K562 (cell line): ENCODE measurements at regions not wholly inside any gene's neighbourhood (a gene's known extent, or its start where the extent isn't known, plus 50 kb on each side); places are given as distances from the start of the nearest gene placed in this dataset.

ENCODE experiments used
- ATAC-seq: fragments of 200-7000 bp; cut with Tn5 transposase; 3 replicates; pipeline ENCODE4 v1.9.1; 2020; ENCODE audit warnings: moderate library complexity
- BruUV-seq: library from RNA; stranded (reverse); fragments of 400-500 nt; replicated peaks from 2 replicates; lab custom pipeline; 2021; lab: Mats Ljungman, UMichigan
- CTCF ChIA-PET: fragments of 300-600 bp; formaldehyde crosslinking; extraction: SDS; loops from one replicate; lab custom pipeline; 2021; ENCODE audit warnings: low intra/inter-chr PET ratio; lab: Yijun Ruan, JAX
- POLR2A ChIA-PET: fragments of 300-600, 350-650 bp; sonication (Branson Sonifier 250); formaldehyde crosslinking; extraction: SDS; loops from one replicate; lab custom pipeline; 2021; ENCODE audit warnings: antibody characterized with exemption, inconsistent platforms; lab: Yijun Ruan, JAX
- DNase-seq, 4 experiments: peaks; one replicate each; pipeline versions ENCODE4 v3.0.0 to v3.0.0-alpha.2; 2011 to 2018; ENCODE audit warnings: low spot score in 3 of 4, mixed read lengths in 3 of 4; ENCODE audit errors: extremely low read depth in 1 of 4
- FAIRE-seq: peaks from 2 replicates; lab custom pipeline; 2011; peaks lifted over from hg19 to GRCh38; lab: Jason Lieb, UNC
- H2AFZ ChIP-seq: 2 replicates; pipeline ENCODE4 v1.6.0; 2011; ENCODE audit warnings: low read depth, low read length, control low read depth, inconsistent platforms
- H3K27ac ChIP-seq: fragments of 200-600 bp; 3 replicates; pipeline ENCODE4 v1.8.0; 2011; ENCODE audit warnings: low read depth, mild to moderate bottlenecking, control low read depth, inconsistent platforms, low read length, moderate library complexity, mixed read lengths; ENCODE audit errors: extremely low read depth
- H3K27me3 ChIP-seq, 2 experiments: fragments of 300-600 bp in 1 of 2; 2 replicates in 1 of 2; 3 replicates in 1 of 2; pipeline versions ENCODE4 v1.6.0 to v1.8.0; 2011; ENCODE audit warnings: inconsistent platforms in 2 of 2, low read length in 2 of 2, mild to moderate bottlenecking in 1 of 2, mixed read lengths in 1 of 2, moderate library complexity in 1 of 2; ENCODE audit not compliant: control insufficient read depth in 2 of 2, insufficient read depth in 2 of 2
- H3K36me3 ChIP-seq: fragments of 300-600 bp; 3 replicates; pipeline ENCODE4 v1.8.0; 2011; ENCODE audit warnings: mild to moderate bottlenecking, low read length, inconsistent platforms; ENCODE audit not compliant: control insufficient read depth, insufficient read depth
- H3K4me1 ChIP-seq, 2 experiments: fragments of 200-600 bp in 1 of 2; replicated peaks in 1 of 2; 2 replicates in 1 of 2; 3 replicates in 1 of 2; pipeline versions ENCODE4 v1.5.1 to v1.8.0; 2011; ENCODE audit warnings: inconsistent platforms in 2 of 2, low read length in 2 of 2, mild to moderate bottlenecking in 1 of 2, mixed read lengths in 1 of 2, moderate library complexity in 1 of 2; ENCODE audit not compliant: control insufficient read depth in 2 of 2, insufficient read depth in 2 of 2
- H3K4me2 ChIP-seq: 2 replicates; pipeline ENCODE4 v1.6.1; 2011; ENCODE audit warnings: low read length, control low read depth, inconsistent platforms, mixed read lengths; ENCODE audit not compliant: insufficient read depth
- H3K4me3 ChIP-seq: fragments of 200-600 bp; sonication (generic), shearing (Covaris generic); 2 replicates; pipeline ENCODE4 v1.5.1; 2016; ENCODE audit warnings: control low read depth, inconsistent platforms
- H3K79me2 ChIP-seq: fragments of 200-600 bp; 3 replicates; pipeline ENCODE4 v1.8.0; 2011; ENCODE audit warnings: low read length, inconsistent platforms; ENCODE audit not compliant: control insufficient read depth, insufficient read depth
- H3K9ac ChIP-seq, 2 experiments: 2 replicates each; pipeline versions ENCODE4 v1.6.0 to v1.6.1; 2011; ENCODE audit warnings: low read depth in 2 of 2, low read length in 2 of 2, control low read depth in 1 of 2, inconsistent platforms in 1 of 2, mild to moderate bottlenecking in 1 of 2, mixed read lengths in 1 of 2; ENCODE audit not compliant: insufficient read depth in 1 of 2
- H3K9me1 ChIP-seq: one replicate; pipeline ENCODE4 v1.6.0; 2011; ENCODE audit warnings: inconsistent platforms, mild to moderate bottlenecking, low read length, moderate library complexity; ENCODE audit not compliant: control insufficient read depth, insufficient read depth
- H3K9me3 ChIP-seq: replicated peaks from 2 replicates; pipeline ENCODE4 v1.5.1; 2011; ENCODE audit warnings: low read depth, low read length, inconsistent platforms; ENCODE audit not compliant: control insufficient read depth, insufficient read depth
- H4K20me1 ChIP-seq: replicated peaks from 2 replicates; pipeline ENCODE4 v1.6.1; 2011; ENCODE audit warnings: low read length, inconsistent platforms, mixed read lengths; ENCODE audit not compliant: control insufficient read depth, insufficient read depth
- CCNT2 ChIP-seq: IDR thresholded peaks from 2 replicates; pipeline ENCODE4 v1.6.1; 2011; ENCODE audit warnings: borderline replicate concordance, low read depth, mild to moderate bottlenecking, moderate library complexity, mixed read lengths, low read length; ENCODE audit not compliant: insufficient read length; ENCODE audit errors: extremely low read depth
- E2F5 ChIP-seq: sonication (generic); formaldehyde crosslinking; IDR thresholded peaks from 2 replicates; pipeline ENCODE4 v1.8.0; 2022; ENCODE audit warnings: mild to moderate bottlenecking, missing genetic modification reagents
- ELK1 ChIP-seq: sonication (generic); formaldehyde crosslinking; IDR thresholded peaks from 2 replicates; pipeline ENCODE4 v1.8.1; 2022; ENCODE audit warnings: missing genetic modification reagents
- FOXO4 ChIP-seq: fragments of 450-650 bp; formaldehyde crosslinking; IDR thresholded peaks from 2 replicates; pipeline ENCODE4 v1.4.0; 2020; ENCODE audit warnings: mild to moderate bottlenecking, moderate library complexity
- FOXP4 ChIP-seq: sonication (generic); formaldehyde crosslinking; IDR thresholded peaks from 2 replicates; pipeline ENCODE4 v1.8.0; 2022; ENCODE audit warnings: mild to moderate bottlenecking, missing genetic modification reagents, borderline replicate concordance
- HEY1 ChIP-seq: fragments of 250-450 bp; sonication (Bioruptor Pico); IDR thresholded peaks from 2 replicates; pipeline ENCODE4 v1.5.0; 2020; ENCODE audit warnings: mild to moderate bottlenecking, moderate library complexity, borderline replicate concordance
- HMGN3 ChIP-seq: IDR thresholded peaks from 2 replicates; pipeline ENCODE4 v1.6.1; 2011; ENCODE audit warnings: borderline replicate concordance, low read depth, mild to moderate bottlenecking, mixed read lengths, low read length; ENCODE audit not compliant: insufficient read length; ENCODE audit errors: extremely low read depth
- HNRNPUL1 ChIP-seq: fragments of 200-400 bp; formaldehyde crosslinking; IDR thresholded peaks from 2 replicates; pipeline ENCODE4 v1.6.1; 2017; ENCODE audit warnings: low read length
- MBD1 ChIP-seq: fragments of 250-450 bp; sonication (Bioruptor Pico); IDR thresholded peaks from 2 replicates; pipeline ENCODE4 v1.8.0; 2022; ENCODE audit warnings: inconsistent platforms
- THRAP3 ChIP-seq: fragments of 450-650 bp; IDR thresholded peaks from 2 replicates; pipeline ENCODE4 v1.6.1; 2016; ENCODE audit warnings: mild to moderate bottlenecking, inconsistent platforms, borderline replicate concordance
- ZEB2 ChIP-seq: fragments of 450-650 bp; IDR thresholded peaks from 2 replicates; pipeline ENCODE4 v1.6.1; 2016
- ZKSCAN8 ChIP-seq: fragments of 200-800 bp; sonication (Bioruptor generic); IDR thresholded peaks from 2 replicates; pipeline ENCODE4 v1.6.1; 2016; ENCODE audit warnings: missing genetic modification characterization, missing compliant biosample characterization
- ZNF408 ChIP-seq: fragments of 250-450 bp; sonication (Bioruptor Pico); IDR thresholded peaks from 2 replicates; pipeline ENCODE4 v1.4.0; 2020; ENCODE audit warnings: low read depth, mild to moderate bottlenecking, moderate library complexity
- ZNF785 ChIP-seq: fragments of 250-450 bp; sonication (Bioruptor Pico); IDR thresholded peaks from 2 replicates; pipeline ENCODE4 v1.4.0; 2020; ENCODE audit warnings: mild to moderate bottlenecking
- in situ Hi-C: fragments of 300-500 bp; cut with MboI; formaldehyde crosslinking; loops from 4 replicates; pipeline ENCODE4 v1.15.0; 2018; ENCODE audit warnings: inconsistent platforms, mixed read lengths
- intact Hi-C: fragments of 100-400 bp; cut with micrococcal nuclease; formaldehyde crosslinking; loops from 2 replicates; pipeline ENCODE4 v1.14.2; 2022

- intact Hi-C loops = no loop called here
- no peaks in the 10 kb centered on the region for H3K36me3 ChIP-seq
- H3K9me1 ChIP-seq = no peaks in the 10 kb centered on the region
- TF ChIP-seq ZNF785 (CRISPR knock-in tag) (no peak), ZKSCAN8 (CRISPR knock-in tag) (no peak), CCNT2 (no peak), FOXO4 (CRISPR knock-in tag) (no peak), MBD1 (CRISPR knock-in tag) (no peak), ZNF408 (no peak), THRAP3 (no peak), HEY1 (CRISPR knock-in tag) (no peak), ZEB2 (no peak), FOXP4 (CRISPR knock-in tag) (no peak), HNRNPUL1 (no peak), HMGN3 (no peak), ELK1 (CRISPR knock-in tag) (no peak), E2F5 (CRISPR knock-in tag) (no peak)
- POLR2A ChIA-PET = no interaction called here
- no peak for DNase-seq
- no TSS peak for BruUV-seq
- H3K79me2 ChIP-seq = no peaks in the 10 kb centered on the region
- no peak overlapping the region for H3K9ac ChIP-seq
- no peaks in the 10 kb centered on the region for H4K20me1 ChIP-seq
- H3K9me3 ChIP-seq = no peaks in the 10 kb centered on the region
- in situ Hi-C loops = no loop called here
- no peaks in the 10 kb centered on the region for H3K4me1 ChIP-seq
- CTCF ChIA-PET = no interaction called here
- H3K27me3 ChIP-seq = no peaks in the 10 kb centered on the region
- ATAC-seq = no peak
- no peak overlapping the region for H3K4me2 ChIP-seq
- no peak overlapping the region for H3K4me3 ChIP-seq
- H2AFZ ChIP-seq = no peak overlapping the region
- H3K27ac ChIP-seq = no peak overlapping the region
- FAIRE-seq = no peak
Measured at GRCh38 chr18:38526922-38527321, 961.3 kb upstream of the CELF4 start.
